Psoas muscle (tissue), 7 donors: ENCODE measurements at regions not wholly inside any gene's neighbourhood (a gene's known extent, or its start where the extent isn't known, plus 50 kb on each side); places are given as distances from the start of the nearest gene placed in this dataset.
A peak's percentile ranks its signal among the peaks of the same experiment; 100 is the strongest.

Experiments
- ATAC-seq, 4 donors: fragments of 200-7000 bp; cut with Tn5 transposase; one replicate each; pipeline ENCODE4 v1.9.1; 2020; ENCODE audit warnings: moderate library complexity in 3 of 4, mild to moderate bottlenecking in 2 of 4
- DNase-seq, 2 donors: peaks; one replicate each; pipeline ENCODE4 v3.0.0-alpha.2; 2020
- H3K27ac ChIP-seq: fragments of 200-600 bp; one replicate; pipeline ENCODE4 v1.8.0; 2022
- H3K27me3 ChIP-seq, 3 donors: fragments of 200-600 bp in 1 of 3; one replicate each; pipeline versions ENCODE4 v1.6.1 to v1.8.0; 2013 to 2022; ENCODE audit warnings: low read length in 2 of 3, mild to moderate bottlenecking in 2 of 3, moderate library complexity in 1 of 3; ENCODE audit not compliant: insufficient read depth in 3 of 3
- H3K36me3 ChIP-seq, 2 donors: fragments of 200-600 bp in 1 of 2; one replicate each; pipeline versions ENCODE4 v1.6.1 to v1.8.0; 2013 to 2022; ENCODE audit warnings: low read depth in 1 of 2, mild to moderate bottlenecking in 1 of 2, moderate library complexity in 1 of 2; ENCODE audit not compliant: insufficient read depth in 1 of 2
- H3K4me1 ChIP-seq: fragments of 200-600 bp; one replicate; pipeline ENCODE4 v1.8.0; 2022
- H3K4me3 ChIP-seq: fragments of 200-600 bp; one replicate; pipeline ENCODE4 v1.8.0; 2022; ENCODE audit warnings: mild to moderate bottlenecking
- H3K9me3 ChIP-seq: fragments of 200-600 bp; one replicate; pipeline ENCODE4 v1.8.0; 2022
- WGBS, 3 donors: extraction: QIAGEN DNeasy Blood & Tissue Kit; methylation state at CpG; one replicate each; pipeline versions ENCODE4 v1.1.6 to v1.1.7; 2013; 5-methylcytosine and 5-hydroxymethylcytosine counted together
- intact Hi-C, 2 donors: fragments of 100-400 bp; cut with DNase I; formaldehyde crosslinking; loops; one replicate each; pipeline versions ENCODE4 v1.11.0 to v1.14.2; 2022
- TF ChIP-seq, protein P1 (sequence below): fragments of 200-600 bp; IDR thresholded peaks from one replicate; pipeline ENCODE4 v1.8.0; 2022; ENCODE audit warnings: antibody characterized with exemption
- donor health status: healthy with polysubstance abuse.
- donor health status: DM: no; HTN: no; CAD: no; lungs with moderate emphysema.
- donor health status: Bipolar disorder and iron deficiency.
- donor health status: healthy.
- donor health status: DM: yes; HTN: yes; CAD: no.
- donor health status: DM: no; HTN: no; CAD: no.
- donor health status: DM: yes; HTN: yes; CAD: no.

DNA sequence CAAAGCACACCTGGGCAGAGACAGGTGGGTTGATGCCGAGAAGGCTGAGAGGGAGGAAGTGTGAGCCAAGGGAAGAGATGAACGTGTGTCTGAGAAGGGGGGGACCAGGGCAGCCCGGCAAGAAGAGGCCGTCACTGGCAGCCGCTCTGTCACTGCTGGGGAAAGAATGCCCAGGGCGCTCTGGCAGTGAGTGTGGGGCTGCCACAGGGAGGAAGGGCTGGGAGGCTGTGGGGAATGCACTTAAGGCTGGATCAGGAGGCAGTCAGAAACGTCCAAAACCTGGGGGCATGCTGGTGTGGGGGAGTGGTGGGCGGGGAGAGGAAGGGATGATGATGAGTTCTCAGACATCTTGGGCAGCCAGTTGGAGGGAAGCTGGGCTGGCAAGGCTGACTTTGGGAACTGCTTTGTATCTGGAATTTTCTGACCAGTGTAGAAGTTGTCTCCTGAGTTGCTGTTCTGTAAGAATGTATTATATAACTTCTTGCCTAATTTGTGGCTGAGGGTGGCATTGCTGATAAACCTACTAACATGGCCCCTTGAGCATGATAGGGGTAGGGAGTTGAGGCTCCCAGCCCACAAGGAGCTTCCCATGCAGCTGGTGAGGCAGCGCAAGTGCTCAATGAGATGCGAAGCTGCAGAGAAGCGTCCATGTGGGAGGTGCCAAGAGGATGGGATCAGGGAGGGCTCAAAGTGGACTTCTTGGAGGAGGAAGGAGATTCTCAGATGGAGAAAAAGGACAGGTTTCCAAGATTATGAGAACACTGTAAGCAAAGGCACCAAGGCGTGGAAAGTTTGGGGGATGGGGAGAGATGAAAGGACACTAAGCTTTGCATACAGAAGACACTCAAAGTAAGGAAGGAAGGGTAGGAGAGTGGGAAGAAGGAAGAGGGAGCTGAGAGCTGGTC, 185.1 kb upstream of the HAAO start:
- Histone ChIP-seq H3K9me3 (no peaks in the 10 kb centered on the region), H3K36me3 (no peaks in the 10 kb centered on the region), H3K27me3 (no peaks in the 10 kb centered on the region), H3K4me1 (peaks cover 4% of the 10 kb centered on the region), H3K27ac (no peak overlapping the region), H3K4me3 (no peak overlapping the region)
- TF ChIP-seq, protein P1, sequence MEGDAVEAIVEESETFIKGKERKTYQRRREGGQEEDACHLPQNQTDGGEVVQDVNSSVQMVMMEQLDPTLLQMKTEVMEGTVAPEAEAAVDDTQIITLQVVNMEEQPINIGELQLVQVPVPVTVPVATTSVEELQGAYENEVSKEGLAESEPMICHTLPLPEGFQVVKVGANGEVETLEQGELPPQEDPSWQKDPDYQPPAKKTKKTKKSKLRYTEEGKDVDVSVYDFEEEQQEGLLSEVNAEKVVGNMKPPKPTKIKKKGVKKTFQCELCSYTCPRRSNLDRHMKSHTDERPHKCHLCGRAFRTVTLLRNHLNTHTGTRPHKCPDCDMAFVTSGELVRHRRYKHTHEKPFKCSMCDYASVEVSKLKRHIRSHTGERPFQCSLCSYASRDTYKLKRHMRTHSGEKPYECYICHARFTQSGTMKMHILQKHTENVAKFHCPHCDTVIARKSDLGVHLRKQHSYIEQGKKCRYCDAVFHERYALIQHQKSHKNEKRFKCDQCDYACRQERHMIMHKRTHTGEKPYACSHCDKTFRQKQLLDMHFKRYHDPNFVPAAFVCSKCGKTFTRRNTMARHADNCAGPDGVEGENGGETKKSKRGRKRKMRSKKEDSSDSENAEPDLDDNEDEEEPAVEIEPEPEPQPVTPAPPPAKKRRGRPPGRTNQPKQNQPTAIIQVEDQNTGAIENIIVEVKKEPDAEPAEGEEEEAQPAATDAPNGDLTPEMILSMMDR, result no peak
- intact Hi-C loops, result loop anchor here (5.0 to 10.0 kb wide), 3 partner anchors 90 to 507 kb away; no protein-coding TSS in a partner anchor
- DNase-seq (no peak), ATAC-seq (no peak)
- WGBS, 3 donors, result 75 to 82% (median 79%) methylated on average over 12 of the region's 12 CpGs

DNA sequence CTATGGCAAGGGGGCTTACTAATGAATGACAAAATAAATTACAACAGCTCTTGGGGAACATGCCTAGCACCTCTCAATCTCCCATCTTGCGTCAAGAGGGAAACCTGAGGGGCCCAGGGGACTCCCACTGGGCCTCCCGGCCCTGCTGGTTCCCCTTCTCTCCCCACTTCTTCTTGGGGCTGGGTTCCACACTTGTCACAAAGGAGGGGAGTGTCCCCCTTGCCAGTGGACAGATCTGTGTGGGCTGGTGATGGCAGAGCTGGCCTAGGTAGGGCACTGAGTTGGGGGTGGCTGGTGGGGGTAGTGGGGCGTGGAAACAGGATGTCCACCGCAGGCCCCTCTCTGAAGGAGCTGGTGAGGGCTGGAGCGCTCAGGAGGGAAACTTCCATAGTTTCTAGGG, 184.0 kb upstream of the HAAO start:
- Histone ChIP-seq H3K27ac (no peak overlapping the region), H3K9me3 (no peaks in the 10 kb centered on the region), H3K36me3 (no peaks in the 10 kb centered on the region), H3K4me3 (no peak overlapping the region), H3K4me1 (peaks cover 4% of the 10 kb centered on the region), H3K27me3 (no peaks in the 10 kb centered on the region)
- 86 to 96% (median 89%) methylated on average over 5 of the region's 5 CpGs for WGBS, 3 donors
- no peak for DNase-seq
- ATAC-seq, result no peak
- TF ChIP-seq, protein P1, result no peak
- intact Hi-C loops, result loop anchor here (5.0 to 10.0 kb wide), 3 partner anchors 91 to 508 kb away; no protein-coding TSS in a partner anchor

DNA sequence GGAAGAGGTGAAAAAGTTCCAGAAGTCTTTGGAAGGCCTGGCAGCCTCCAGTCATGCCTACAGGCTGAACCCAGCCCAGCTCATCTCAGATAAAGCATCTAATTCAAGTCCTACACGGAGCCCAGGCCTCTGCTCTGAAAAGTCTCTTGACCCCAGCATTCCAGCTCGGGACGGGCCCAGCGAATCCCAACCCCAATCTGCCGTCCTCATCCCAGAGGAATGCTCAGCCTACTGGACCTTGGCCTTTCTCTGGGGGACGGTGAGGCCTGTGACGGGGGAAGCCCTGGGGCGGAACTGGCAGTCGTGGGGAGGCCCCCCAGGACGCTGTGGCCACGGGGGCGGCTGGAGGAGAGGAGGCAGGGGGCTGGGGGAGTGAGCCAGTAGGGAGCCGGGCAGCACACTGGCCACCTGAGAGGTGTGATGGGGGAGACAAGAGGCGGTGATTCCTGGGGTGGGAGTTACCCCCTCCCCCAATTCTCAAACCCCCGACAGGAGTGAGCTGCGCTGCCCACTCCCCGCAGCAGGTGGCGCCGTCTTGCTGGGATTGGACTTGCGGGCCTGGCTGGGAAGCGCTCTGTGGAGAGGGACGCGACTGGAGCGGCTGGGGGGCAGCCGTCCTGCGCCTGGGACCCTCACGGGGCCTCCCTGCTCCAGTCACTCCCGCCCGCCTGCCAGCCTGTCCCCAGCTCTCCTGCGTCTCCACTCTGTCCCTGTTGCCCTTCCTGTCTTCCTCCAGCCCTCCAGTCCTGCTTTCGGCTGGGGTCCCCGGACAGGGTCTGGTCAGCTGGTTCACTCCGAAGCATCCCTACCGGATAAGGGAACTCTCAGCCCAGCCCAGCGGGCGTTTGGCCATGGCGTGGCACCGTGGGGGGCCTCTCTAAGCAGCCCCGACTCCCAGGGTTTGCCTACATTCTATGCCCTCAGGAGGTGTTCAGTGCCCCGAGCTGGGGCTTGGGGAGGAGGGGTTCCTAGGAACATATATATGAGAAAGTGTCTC, 182.6 kb upstream of the HAAO start:
- DNase-seq (peak; percentile 83 to 90), ATAC-seq (peak; percentile 90 to 96 (median 92))
- TF ChIP-seq, protein P1, result peak; percentile 89
- intact Hi-C loops, result loop anchor here (1.0 to 10.0 kb wide), 6 partner anchors 92 to 512 kb away; no protein-coding TSS in a partner anchor
- H3K36me3 ChIP-seq, result no peaks in the 10 kb centered on the region
- peaks cover 4% of the 10 kb centered on the region for H3K4me1 ChIP-seq
- no peaks in the 10 kb centered on the region for H3K27me3 ChIP-seq
- H3K9me3 ChIP-seq, result no peaks in the 10 kb centered on the region
- peak overlapping the region; percentile 57 for H3K4me3 ChIP-seq
- no peak overlapping the region for H3K27ac ChIP-seq
- 22 to 32% (median 30%) methylated on average over 27 to 40 of the region's 40 CpGs for WGBS, 3 donors

DNA sequence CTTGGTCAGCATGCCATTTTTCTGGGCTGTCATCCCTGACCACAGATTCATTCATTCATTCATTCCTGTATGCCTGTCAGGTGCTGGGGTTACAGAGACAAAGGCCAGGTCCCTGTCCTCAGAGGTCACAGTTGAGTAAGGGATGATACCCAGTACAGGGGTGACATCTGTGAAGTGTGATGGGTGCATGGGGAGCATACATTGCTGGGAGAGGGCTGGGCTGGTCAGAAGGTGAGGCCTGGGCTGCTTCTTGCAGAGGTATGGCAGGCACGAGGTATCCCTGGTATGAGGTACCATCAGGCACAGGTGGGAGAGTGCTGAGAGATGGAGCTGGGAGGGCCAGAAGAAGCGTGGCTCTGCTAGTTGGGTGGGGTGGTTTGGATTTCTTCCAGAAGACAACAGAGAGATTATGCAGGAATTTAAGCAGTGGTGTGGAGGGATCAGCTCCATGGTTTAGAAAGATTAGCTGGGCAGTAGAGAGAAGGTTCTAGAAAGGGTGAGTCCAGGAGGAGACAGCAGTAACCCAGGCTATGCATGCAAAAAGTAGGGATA, 181.9 kb upstream of the HAAO start:
- Histone ChIP-seq H3K36me3 (no peaks in the 10 kb centered on the region), H3K4me3 (no peak overlapping the region), H3K4me1 (peaks cover 4% of the 10 kb centered on the region), H3K27ac (no peak overlapping the region), H3K9me3 (no peaks in the 10 kb centered on the region), H3K27me3 (no peaks in the 10 kb centered on the region)
- DNase-seq (no peak), ATAC-seq (no peak)
- intact Hi-C loops, result loop anchor here (2.0 to 10.0 kb wide), 4 partner anchors 151 to 513 kb away; no protein-coding TSS in a partner anchor
- 68 to 78% (median 72%) methylated on average over 2 of the region's 2 CpGs for WGBS, 3 donors
- TF ChIP-seq, protein P1, result no peak
